Heart left ventricle (tissue), 13 donors: ENCODE measurements at regions not wholly inside any gene's neighbourhood (a gene's known extent, or its start where the extent isn't known, plus 50 kb on each side); places are given as distances from the start of the nearest gene placed in this dataset.

ENCODE experiments used
- POLR2A ChIP-seq, 2 donors: fragments of 450-650 bp; IDR thresholded peaks; one replicate each; pipeline ENCODE4 v1.6.1; 2017; ENCODE audit warnings: antibody characterized with exemption in 2 of 2, mild to moderate bottlenecking in 2 of 2, moderate library complexity in 2 of 2
- TF ChIP-seq, protein P1 (sequence below), 12 donors: fragments of 200-600 bp; sonication (generic) in 4 of 12; IDR thresholded peaks; one replicate each; pipeline versions ENCODE4 v1.5.0 to v1.8.0; 2018 to 2022; ENCODE audit warnings: antibody characterized with exemption in 12 of 12, mild to moderate bottlenecking in 5 of 12
- donor health status: ischemic (EF 13 %, LVEDD 7.1; RV severe dilation, severe dysfunction).
- donor health status: DM: no; HTN: yes; CAD: no.
- donor health status: DM: no; HTN: no; CAD: no.
- donor health status: ischemic (EF 25% LVEDD 6.9; RV normal size, moderate dysfunction).
- donor health status: ischemic (EF 25% LVEDD 5.7; RV mildly dilated, moderate dysfunction).
- donor health status: ischemic (EF 35%, LVEDD 5.7; RV mildly dilated, moderate dysfunction).
- donor health status: nonischemic (EF 11% LVEDD 7.7; RV severe dilation, severe dysfunction).
- donor health status: DM: yes; HTN: yes; CAD: no.
- donor health status: PGD.
- donor health status: ischemic (EF 29% LVEDD 5.4; RV normal size, mild dysfunction).
- donor health status: nonischemic (EF 23%, LVEDD 6.1; RV moderate dilation, normal function).

DNA sequence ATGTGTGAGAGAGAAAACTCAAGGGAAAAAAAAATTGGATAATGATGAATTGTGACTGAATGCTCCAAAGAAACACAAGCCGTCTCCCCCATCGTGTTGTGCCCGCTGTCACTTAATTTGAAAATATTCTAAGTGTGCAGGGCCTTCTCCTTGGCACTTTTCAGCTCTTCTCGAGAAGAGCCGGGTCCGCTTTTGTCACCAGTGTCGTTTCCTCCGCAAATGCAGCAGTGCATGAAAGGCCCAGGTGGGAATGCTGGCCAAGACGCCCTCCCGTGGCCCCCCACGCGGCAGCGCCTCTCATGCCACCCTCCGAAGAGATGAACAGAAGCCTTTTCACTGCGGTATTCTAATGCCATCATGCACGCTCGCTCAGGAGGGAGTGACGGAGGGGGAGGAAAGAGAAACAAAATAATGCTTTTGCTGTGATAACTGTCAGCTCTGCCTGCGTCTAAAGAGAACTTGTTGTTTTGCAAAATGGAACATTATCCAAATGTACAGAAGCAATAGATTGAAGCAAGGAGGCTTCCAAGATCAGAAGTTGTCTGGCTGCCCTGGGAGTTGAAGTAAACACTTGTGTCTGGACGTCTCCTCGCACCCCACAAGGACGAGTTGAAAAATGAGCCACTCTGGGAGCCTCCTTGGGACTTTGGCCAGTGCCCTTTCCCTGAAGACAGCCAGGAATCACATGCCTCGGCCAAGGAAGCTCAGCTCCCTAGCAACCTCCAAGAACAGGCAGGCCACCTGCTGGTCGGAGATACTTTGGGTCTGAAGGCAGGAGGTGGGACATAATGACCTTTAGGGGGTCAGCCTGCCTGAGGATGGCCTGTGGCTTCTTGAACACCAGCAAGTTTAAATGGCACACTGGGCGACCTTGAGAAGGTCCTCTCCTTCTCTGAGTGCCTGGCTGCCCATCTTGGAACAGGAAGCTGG, 166.1 kb upstream of the ZC3H12A start:
- TF ChIP-seq, protein P1, sequence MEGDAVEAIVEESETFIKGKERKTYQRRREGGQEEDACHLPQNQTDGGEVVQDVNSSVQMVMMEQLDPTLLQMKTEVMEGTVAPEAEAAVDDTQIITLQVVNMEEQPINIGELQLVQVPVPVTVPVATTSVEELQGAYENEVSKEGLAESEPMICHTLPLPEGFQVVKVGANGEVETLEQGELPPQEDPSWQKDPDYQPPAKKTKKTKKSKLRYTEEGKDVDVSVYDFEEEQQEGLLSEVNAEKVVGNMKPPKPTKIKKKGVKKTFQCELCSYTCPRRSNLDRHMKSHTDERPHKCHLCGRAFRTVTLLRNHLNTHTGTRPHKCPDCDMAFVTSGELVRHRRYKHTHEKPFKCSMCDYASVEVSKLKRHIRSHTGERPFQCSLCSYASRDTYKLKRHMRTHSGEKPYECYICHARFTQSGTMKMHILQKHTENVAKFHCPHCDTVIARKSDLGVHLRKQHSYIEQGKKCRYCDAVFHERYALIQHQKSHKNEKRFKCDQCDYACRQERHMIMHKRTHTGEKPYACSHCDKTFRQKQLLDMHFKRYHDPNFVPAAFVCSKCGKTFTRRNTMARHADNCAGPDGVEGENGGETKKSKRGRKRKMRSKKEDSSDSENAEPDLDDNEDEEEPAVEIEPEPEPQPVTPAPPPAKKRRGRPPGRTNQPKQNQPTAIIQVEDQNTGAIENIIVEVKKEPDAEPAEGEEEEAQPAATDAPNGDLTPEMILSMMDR (IDR thresholded peaks at IDR 0.05) = no peak
- TF ChIP-seq POLR2A (IDR thresholded peaks at IDR 0.05) = no peak
